PC-3 (cell line): ENCODE measurements at regions not wholly inside any gene's neighbourhood (a gene's known extent, or its start where the extent isn't known, plus 50 kb on each side); places are given as distances from the start of the nearest gene placed in this dataset.

Experiments used
- EZH2 ChIP-seq: fragments of 300-600 bp; sonication (generic); IDR thresholded peaks from one replicate; pipeline ENCODE4 v1.6.1; 2017; ENCODE audit warnings: antibody characterized with exemption, mild to moderate bottlenecking, low read length; ENCODE audit not compliant: unreplicated experiment
- TF ChIP-seq, protein P1 (sequence below): fragments of 300-600 bp; sonication (generic); conservative IDR thresholded peaks from 2 replicates; pipeline ENCODE4 v1.5.1; 2017; ENCODE audit warnings: antibody characterized with exemption, low read depth, mild to moderate bottlenecking, low read length

DNA sequence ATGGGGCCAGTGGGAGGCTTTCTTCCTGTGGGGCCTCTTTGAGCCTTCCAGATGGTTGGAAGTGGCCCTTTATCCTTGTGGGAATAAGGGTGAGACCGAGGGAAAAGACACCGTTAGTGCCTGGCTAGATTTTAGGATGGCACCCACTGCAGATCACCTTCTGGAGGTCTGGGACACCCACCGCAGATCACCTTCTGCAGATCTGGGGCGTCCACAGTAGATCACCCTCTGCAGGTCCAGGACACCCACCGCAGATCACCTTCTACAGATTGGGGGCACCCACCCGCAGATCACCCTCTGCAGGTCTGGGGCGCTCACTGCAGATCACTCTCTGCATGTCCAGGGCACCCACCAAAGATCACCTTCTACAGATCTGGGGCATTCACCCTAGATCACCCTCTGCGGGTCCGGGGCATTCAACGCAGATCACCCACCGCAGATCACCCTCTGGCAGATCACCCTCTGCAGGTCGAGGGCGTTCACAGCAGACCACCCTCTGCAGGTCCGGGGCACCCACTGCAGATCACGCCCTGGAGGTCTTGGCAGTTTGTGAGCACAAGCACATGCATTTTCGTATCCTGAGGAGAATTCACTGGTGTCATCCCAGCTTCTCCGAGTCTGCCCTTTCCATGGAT lies 153.4 kb upstream of the TSHZ3 start:
- no peak for TF ChIP-seq EZH2
- TF ChIP-seq, protein P1, sequence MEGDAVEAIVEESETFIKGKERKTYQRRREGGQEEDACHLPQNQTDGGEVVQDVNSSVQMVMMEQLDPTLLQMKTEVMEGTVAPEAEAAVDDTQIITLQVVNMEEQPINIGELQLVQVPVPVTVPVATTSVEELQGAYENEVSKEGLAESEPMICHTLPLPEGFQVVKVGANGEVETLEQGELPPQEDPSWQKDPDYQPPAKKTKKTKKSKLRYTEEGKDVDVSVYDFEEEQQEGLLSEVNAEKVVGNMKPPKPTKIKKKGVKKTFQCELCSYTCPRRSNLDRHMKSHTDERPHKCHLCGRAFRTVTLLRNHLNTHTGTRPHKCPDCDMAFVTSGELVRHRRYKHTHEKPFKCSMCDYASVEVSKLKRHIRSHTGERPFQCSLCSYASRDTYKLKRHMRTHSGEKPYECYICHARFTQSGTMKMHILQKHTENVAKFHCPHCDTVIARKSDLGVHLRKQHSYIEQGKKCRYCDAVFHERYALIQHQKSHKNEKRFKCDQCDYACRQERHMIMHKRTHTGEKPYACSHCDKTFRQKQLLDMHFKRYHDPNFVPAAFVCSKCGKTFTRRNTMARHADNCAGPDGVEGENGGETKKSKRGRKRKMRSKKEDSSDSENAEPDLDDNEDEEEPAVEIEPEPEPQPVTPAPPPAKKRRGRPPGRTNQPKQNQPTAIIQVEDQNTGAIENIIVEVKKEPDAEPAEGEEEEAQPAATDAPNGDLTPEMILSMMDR: no peak
